ENCODE measurements at regions not wholly inside any gene's neighbourhood (a gene's known extent, or its start where the extent isn't known, plus 50 kb on each side); places are given as distances from the start of the nearest gene placed in this dataset.

DNA sequence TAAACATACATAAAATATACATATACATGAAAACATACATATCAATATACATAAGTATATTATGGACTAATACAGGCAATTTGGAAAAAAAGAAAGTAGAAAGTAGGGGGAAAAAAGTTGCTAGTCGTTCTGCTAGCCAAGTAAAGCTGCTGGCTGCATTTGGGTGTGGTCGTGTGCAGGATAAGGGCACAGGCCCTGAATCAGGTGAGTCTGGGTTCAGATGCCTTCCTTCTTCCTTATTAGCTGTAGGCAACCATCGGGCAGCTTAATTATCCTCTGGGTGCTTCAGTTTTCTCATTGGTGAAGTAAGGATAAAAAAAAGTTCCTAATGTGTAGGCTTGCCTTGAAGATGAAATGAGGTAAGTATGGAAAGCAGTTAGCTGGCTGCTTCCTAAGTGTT lies 59.2 kb upstream of the SPRY4 start:
- no peak overlapping the region for H3K4me2 ChIP-seq (ENCODE audit: insufficient read depth, low read length)
- FAIRE-seq (no peak), DNase-seq (ENCODE audit: low read depth, low spot score) (no peak)
- TF ChIP-seq, protein P1, sequence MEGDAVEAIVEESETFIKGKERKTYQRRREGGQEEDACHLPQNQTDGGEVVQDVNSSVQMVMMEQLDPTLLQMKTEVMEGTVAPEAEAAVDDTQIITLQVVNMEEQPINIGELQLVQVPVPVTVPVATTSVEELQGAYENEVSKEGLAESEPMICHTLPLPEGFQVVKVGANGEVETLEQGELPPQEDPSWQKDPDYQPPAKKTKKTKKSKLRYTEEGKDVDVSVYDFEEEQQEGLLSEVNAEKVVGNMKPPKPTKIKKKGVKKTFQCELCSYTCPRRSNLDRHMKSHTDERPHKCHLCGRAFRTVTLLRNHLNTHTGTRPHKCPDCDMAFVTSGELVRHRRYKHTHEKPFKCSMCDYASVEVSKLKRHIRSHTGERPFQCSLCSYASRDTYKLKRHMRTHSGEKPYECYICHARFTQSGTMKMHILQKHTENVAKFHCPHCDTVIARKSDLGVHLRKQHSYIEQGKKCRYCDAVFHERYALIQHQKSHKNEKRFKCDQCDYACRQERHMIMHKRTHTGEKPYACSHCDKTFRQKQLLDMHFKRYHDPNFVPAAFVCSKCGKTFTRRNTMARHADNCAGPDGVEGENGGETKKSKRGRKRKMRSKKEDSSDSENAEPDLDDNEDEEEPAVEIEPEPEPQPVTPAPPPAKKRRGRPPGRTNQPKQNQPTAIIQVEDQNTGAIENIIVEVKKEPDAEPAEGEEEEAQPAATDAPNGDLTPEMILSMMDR (IDR thresholded peaks at IDR 0.05; ENCODE audit: extremely low read depth in 1 of 2, insufficient read depth in 1 of 2, low read depth in 1 of 2, low read length in 2 of 2) = no peak
- TF ChIP-seq JUN (IDR thresholded peaks at IDR 0.05; ENCODE audit: borderline replicate concordance, insufficient read depth, insufficient read length, low read depth) (no peak), MYC (IDR thresholded peaks at IDR 0.05; ENCODE audit: low read depth, low read length) (no peak), MAX (IDR thresholded peaks at IDR 0.05; ENCODE audit: insufficient read depth, insufficient read length) (no peak), GATA2 (IDR thresholded peaks at IDR 0.05; ENCODE audit: insufficient read depth, insufficient read length, low read depth, low read length) (no peak), EZH2 (IDR thresholded peaks at IDR 0.05; ENCODE audit: borderline replicate concordance, low read depth, low read length, severe bottlenecking) (no peak), POLR2A (IDR thresholded peaks at IDR 0.05; ENCODE audit: low read depth, low read length) (no peak), FOS (IDR thresholded peaks at IDR 0.05; ENCODE audit: borderline replicate concordance, insufficient read depth, low read length) (no peak), POLR2AphosphoS5 (IDR thresholded peaks at IDR 0.05; ENCODE audit: insufficient read depth, low read depth, low read length) (no peak)
- BruUV-seq (replicated peaks) = no TSS peak
- no peak overlapping the region for H3K27ac ChIP-seq (ENCODE audit: insufficient read depth, low read depth, low read length)
- H3K36me3 ChIP-seq (ENCODE audit: control insufficient read depth in 2 of 2, extremely low read depth in 1 of 2, insufficient read depth in 2 of 2, low read length in 2 of 2) = no peaks in the 10 kb centered on the region
- H4K20me1 ChIP-seq (replicated peaks; ENCODE audit: control insufficient read depth, extremely low read depth, insufficient read depth, low read length) = no peaks in the 10 kb centered on the region
- H3K79me2 ChIP-seq (ENCODE audit: control insufficient read depth, insufficient read depth, low read length) = no peaks in the 10 kb centered on the region
- H3K9me3 ChIP-seq (replicated peaks; ENCODE audit: control insufficient read depth, insufficient read depth, low read length) = no peaks in the 10 kb centered on the region
- dilution Hi-C loops (cut with MboI; ENCODE audit: extremely low pct_ligation_motif_present, low sequenced_read_pairs) (no loop called here), intact Hi-C loops (cut with micrococcal nuclease) (no loop called here)
- ChIA-PET POLR2A (interaction anchor here (0.8 kb wide), 1 partner anchor 27 kb away, joined by 4 read pairs; no protein-coding TSS in a partner anchor), CTCF (interaction anchor here (1.2 kb wide), 1 partner anchor 165 kb away, joined by 4 read pairs; no protein-coding TSS in a partner anchor)
- no peak overlapping the region for H3K4me3 ChIP-seq (replicated peaks in 1 of 3; ENCODE audit: insufficient read depth in 1 of 3, low read depth in 1 of 3, low read length in 3 of 3)
- H3K9ac ChIP-seq (replicated peaks; ENCODE audit: extremely low read depth, insufficient read depth, low read length) = no peak overlapping the region
- no peaks in the 10 kb centered on the region for H3K27me3 ChIP-seq (ENCODE audit: control insufficient read depth in 2 of 2, insufficient read depth in 2 of 2, low read length in 2 of 2)
- H3K4me1 ChIP-seq (ENCODE audit: control insufficient read depth, extremely low read depth, insufficient read depth, low read length) = no peaks in the 10 kb centered on the region
- no peaks in the 10 kb centered on the region for H3K9me1 ChIP-seq (replicated peaks; ENCODE audit: control insufficient read depth, extremely low read depth, insufficient read depth, low read length)
- no peak overlapping the region for H2AFZ ChIP-seq (ENCODE audit: low read depth, low read length)
